ENCODE measurements at regions not wholly inside any gene's neighbourhood (a gene's known extent, or its start where the extent isn't known, plus 50 kb on each side); places are given as distances from the start of the nearest gene placed in this dataset.

DNA sequence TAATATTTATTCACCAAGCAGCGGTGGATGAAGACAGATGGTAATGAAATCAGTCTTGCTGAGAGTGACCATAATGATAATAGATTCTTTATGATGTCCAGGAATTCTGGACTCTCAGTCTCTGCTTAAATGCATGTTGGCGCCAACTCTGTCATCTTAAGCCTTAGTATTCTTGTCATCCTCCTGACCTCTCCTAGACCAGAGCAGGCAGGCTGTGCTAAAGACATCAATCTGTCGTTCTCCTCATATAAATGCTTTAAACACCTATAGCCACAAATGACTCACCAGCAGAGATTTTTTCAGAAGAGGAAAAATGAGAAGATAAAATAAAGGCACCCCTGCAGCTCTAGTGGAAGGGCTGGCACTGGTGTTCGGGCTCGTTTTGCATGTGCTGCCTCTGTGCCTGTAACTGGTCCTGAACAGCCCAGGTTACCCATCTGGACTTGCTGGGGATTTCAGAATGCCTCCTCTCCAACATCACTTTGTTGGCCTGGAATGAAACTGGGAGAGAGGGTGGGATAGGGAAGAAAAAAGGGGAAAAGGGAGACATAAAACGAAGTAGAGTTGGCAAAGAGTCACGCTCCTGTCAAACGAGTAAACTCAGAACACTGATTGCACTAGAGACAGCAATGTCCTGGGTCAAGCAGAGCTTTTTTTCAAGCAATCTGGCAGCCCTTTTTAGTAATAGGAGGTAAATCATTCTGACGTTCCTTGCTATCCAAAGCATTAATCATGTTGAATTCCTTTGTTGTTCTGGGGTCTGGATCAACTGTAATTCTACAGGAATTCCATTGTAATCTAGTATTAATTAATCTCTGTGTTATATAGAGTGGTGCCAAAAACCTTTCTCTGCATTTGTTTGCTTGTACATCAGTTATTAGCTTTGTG lies 195.5 kb upstream of the CLINT1 start:
- TF ChIP-seq, protein P1, sequence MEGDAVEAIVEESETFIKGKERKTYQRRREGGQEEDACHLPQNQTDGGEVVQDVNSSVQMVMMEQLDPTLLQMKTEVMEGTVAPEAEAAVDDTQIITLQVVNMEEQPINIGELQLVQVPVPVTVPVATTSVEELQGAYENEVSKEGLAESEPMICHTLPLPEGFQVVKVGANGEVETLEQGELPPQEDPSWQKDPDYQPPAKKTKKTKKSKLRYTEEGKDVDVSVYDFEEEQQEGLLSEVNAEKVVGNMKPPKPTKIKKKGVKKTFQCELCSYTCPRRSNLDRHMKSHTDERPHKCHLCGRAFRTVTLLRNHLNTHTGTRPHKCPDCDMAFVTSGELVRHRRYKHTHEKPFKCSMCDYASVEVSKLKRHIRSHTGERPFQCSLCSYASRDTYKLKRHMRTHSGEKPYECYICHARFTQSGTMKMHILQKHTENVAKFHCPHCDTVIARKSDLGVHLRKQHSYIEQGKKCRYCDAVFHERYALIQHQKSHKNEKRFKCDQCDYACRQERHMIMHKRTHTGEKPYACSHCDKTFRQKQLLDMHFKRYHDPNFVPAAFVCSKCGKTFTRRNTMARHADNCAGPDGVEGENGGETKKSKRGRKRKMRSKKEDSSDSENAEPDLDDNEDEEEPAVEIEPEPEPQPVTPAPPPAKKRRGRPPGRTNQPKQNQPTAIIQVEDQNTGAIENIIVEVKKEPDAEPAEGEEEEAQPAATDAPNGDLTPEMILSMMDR (IDR thresholded peaks at IDR 0.05), result no peak
- TF ChIP-seq POLR2A (IDR thresholded peaks at IDR 0.05), result no peak
